ENCODE measurements at regions not wholly inside any gene's neighbourhood (a gene's known extent, or its start where the extent isn't known, plus 50 kb on each side); places are given as distances from the start of the nearest gene placed in this dataset.
"Not testable (repeated sequence)": the region's sequence is repeated elsewhere in the genome, so short reads cannot be mapped to it uniquely, and the experiment has no call there.

GRCh38 chr11:67940440-67940839, 63.5 kb downstream of the UNC93B1 start:
- DNase-seq (ENCODE audit: low read depth, low spot score); H3K4me3 ChIP-seq (ENCODE audit: low read depth, low read length); POLR2A ChIA-PET: not testable (repeated sequence)
- CTCF ChIA-PET: interaction anchor here (0.7 kb wide), 1 partner anchor 15 kb away, joined by 3 read pairs; no protein-coding TSS in a partner anchor

GRCh38 chr11:67938964-67939363, 64.9 kb downstream of the UNC93B1 start:
- DNase-seq (ENCODE audit: low read depth, low spot score); POLR2A ChIA-PET; H3K4me3 ChIP-seq (ENCODE audit: low read depth, low read length): not testable (repeated sequence)
- CTCF ChIA-PET: interaction anchor here (1.3 kb wide), 1 partner anchor 17 kb away, joined by 3 read pairs; no protein-coding TSS in a partner anchor

DNA sequence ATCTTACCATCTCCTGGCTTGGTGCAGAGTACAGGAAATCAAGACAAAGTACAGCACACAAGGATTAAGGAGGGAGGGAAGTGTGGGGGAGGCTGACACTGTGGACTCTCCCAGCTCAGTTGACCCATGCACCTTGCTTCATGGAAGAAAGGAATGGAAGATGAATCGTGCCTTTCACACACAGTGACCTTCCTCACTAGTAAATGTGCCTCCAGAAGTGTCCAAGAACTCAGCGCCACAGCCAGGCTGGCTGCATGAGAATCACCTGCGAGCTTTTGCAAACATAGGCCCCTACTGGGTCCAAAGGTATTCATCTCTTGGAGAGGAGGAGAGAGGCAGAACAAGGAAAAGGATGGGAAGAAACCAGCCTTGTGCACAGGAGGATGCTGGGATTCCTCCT, 65.5 kb downstream of the UNC93B1 start:
- H3K4me3 ChIP-seq (ENCODE audit: low read depth, low read length); POLR2A ChIA-PET; DNase-seq (ENCODE audit: low read depth, low spot score): not testable (repeated sequence)
- CTCF ChIA-PET: interaction anchor here (1.3 kb wide), 1 partner anchor 17 kb away, joined by 3 read pairs; no protein-coding TSS in a partner anchor

DNA sequence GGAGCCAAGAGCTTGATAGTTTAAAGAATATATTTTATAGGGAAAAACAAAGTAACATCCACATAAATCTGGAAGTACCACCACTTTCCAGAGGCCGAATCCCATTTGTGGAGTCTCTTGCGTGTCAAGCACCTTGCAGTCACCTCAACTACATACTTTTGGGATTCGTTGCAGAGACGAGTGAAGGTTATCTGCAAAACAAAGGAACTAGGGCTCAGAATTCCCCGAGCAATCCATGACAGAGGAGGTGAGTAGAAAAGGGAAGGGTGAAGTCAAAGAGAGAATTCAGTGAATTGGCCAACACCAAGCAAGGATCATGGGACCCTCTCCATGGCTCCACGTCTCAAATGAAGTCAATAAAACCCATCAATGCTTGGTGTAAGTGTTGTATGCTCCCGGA, 80.3 kb downstream of the UNC93B1 start:
- DNase-seq (ENCODE audit: low read depth, low spot score); POLR2A ChIA-PET; CTCF ChIA-PET; H3K4me3 ChIP-seq (ENCODE audit: low read depth, low read length): not testable (repeated sequence)

- H3K4me3 ChIP-seq (ENCODE audit: low read depth, low read length); DNase-seq (ENCODE audit: low read depth, low spot score); POLR2A ChIA-PET; CTCF ChIA-PET: not testable (repeated sequence)
Observed at GRCh38 chr11:67920546-67920945, 83.4 kb downstream of the UNC93B1 start.

- DNase-seq (ENCODE audit: low read depth, low spot score); CTCF ChIA-PET; H3K4me3 ChIP-seq (ENCODE audit: low read depth, low read length); POLR2A ChIA-PET: not testable (repeated sequence)
Observed at GRCh38 chr11:67912184-67912583, 91.7 kb downstream of the UNC93B1 start.

DNA sequence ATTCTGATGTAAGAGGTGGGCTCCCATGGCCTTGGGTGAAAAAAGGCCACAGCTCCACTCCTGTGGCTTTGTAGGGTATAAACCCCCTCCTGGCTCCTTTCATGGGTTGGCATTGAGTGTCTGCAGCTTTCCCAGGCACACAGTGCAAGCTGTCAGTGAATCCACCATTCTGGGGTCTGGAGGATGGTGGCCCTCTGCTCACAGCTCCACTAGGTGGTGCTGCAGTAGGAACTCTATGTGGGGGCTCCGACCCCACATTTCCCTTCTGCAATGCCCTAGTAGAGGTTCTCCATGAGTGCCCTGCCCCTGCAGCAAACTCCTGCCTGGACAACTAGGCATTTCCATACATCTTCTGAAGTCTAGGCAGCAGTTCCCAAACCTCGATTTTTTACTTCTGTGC, 92.7 kb downstream of the UNC93B1 start:
- H3K4me3 ChIP-seq (ENCODE audit: low read depth, low read length); DNase-seq (ENCODE audit: low read depth, low spot score); CTCF ChIA-PET; POLR2A ChIA-PET: not testable (repeated sequence)

DNA sequence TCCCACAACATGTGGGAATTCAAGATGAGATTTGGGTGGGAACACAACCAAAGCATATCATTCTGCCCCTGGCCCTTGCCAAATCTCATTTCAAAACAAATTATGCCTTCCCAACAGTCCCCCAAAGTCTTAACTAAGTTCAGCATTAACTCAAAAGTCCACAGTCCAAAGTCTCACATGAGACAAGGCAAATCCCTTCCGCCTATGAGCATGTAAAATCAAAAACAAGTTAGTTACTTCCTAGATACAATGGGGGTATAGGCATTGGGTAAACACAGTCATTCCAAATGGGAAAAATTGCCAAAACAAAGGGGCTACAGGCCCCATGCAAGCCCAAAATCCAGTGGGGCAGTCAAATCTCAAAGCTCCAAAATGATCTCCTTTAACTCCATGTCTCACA, 93.1 kb downstream of the UNC93B1 start:
- POLR2A ChIA-PET; H3K4me3 ChIP-seq (ENCODE audit: low read depth, low read length); DNase-seq (ENCODE audit: low read depth, low spot score); CTCF ChIA-PET: not testable (repeated sequence)

- H3K4me3 ChIP-seq (ENCODE audit: low read depth, low read length); CTCF ChIA-PET; POLR2A ChIA-PET; DNase-seq (ENCODE audit: low read depth, low spot score): not testable (repeated sequence)
Observed at GRCh38 chr11:67906969-67907368, 96.9 kb downstream of the UNC93B1 start.

DNA sequence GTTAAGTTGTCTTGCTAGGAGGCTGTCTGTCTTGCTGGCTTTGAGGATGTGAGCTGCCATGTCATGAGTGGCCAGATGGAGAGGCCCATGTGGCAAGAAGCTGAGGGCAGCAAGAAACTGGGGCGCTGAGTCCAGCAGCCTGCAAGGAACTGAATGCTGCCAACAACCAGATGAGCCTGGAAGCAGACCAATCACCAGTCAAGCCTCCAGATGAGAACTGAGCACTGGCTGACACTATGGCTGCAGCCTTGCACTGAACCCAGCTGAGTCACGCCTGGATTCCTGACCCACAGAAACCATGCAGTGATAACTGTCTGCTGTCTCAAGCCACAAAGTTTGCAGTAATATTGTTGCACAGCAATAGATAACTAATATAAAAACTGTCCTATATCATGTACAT, 104.4 kb downstream of the UNC93B1 start:
- POLR2A ChIA-PET; CTCF ChIA-PET; DNase-seq (ENCODE audit: low read depth, low spot score); H3K4me3 ChIP-seq (ENCODE audit: low read depth, low read length): not testable (repeated sequence)

DNA sequence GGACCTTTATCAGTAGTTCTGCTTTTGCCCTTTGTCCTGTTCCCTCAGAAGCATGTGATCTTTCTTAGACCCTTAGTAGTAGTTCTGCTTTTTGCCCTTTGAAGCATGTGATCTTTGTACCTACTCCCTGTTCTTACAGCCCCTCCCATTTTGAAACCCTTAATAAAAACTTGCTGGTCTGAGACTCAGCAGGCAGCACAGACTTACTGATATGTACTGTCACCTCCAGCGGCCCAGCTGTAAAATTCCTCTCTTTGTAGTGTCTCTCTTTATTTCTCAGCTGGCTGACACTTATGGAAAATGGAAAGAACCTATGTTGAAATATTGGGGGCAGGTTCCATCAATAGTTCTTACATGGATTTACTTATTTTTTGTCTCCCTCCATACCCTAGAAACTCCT, 110.4 kb downstream of the UNC93B1 start:
- H3K4me3 ChIP-seq (ENCODE audit: low read depth, low read length); DNase-seq (ENCODE audit: low read depth, low spot score); POLR2A ChIA-PET; CTCF ChIA-PET: not testable (repeated sequence)

GRCh38 chr11:67889646-67890045, 114.3 kb downstream of the UNC93B1 start:
- POLR2A ChIA-PET; DNase-seq (ENCODE audit: low read depth, low spot score); CTCF ChIA-PET; H3K4me3 ChIP-seq (ENCODE audit: low read depth, low read length): not testable (repeated sequence)

DNA sequence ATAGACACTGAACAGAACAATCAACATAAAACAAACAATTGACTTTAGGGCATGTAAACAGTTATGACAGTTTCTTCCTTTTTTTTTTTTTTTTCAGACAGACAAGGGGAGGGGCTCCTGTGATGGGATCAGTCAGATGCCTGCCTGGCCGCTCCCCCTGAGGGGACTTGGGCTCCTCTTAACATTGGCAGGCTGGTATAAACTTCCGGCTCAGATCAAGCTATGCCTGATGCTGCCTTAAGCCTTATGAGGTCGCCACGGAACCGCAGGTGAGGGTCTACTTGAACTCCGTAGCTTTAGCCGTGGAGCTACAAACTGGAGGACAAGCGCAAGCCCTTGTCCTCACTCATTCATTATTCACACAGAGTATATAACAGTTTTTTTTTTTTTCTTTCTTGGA, 115.8 kb downstream of the UNC93B1 start:
- DNase-seq (ENCODE audit: low read depth, low spot score); H3K4me3 ChIP-seq (ENCODE audit: low read depth, low read length); POLR2A ChIA-PET; CTCF ChIA-PET: not testable (repeated sequence)

GRCh38 chr11:67886672-67887071, 117.2 kb downstream of the UNC93B1 start:
- POLR2A ChIA-PET: not testable (repeated sequence)

GRCh38 chr11:67886207-67886606, 117.7 kb downstream of the UNC93B1 start:
- CTCF ChIA-PET; H3K4me3 ChIP-seq (ENCODE audit: low read depth, low read length); DNase-seq (ENCODE audit: low read depth, low spot score); POLR2A ChIA-PET: not testable (repeated sequence)

More at GRCh38 chr11:67886672-67887071, 117.2 kb downstream of the UNC93B1 start:
- DNase-seq (ENCODE audit: low read depth, low spot score); H3K4me3 ChIP-seq (ENCODE audit: low read depth, low read length); CTCF ChIA-PET: not testable (repeated sequence)

DNA sequence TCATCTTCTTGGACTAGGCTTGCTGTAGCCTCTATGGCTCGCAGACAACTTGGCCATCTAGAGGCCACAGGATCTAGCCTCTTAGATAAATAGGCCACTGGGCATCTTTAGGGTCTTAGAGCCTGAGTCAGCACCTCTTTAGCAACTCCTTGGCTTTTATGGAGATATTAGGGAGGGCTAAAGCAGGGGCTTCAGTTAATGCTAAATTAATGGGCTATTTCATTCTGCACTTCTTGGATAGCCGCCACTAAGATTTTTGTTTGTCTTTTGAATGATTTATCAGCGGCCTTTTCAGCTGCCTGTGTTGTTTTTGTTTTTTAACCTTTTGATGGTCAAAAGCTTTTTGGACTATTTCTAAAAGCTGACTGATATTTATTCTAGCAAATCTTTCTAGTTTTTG, 118.3 kb downstream of the UNC93B1 start:
- POLR2A ChIA-PET: not testable (repeated sequence)

DNA sequence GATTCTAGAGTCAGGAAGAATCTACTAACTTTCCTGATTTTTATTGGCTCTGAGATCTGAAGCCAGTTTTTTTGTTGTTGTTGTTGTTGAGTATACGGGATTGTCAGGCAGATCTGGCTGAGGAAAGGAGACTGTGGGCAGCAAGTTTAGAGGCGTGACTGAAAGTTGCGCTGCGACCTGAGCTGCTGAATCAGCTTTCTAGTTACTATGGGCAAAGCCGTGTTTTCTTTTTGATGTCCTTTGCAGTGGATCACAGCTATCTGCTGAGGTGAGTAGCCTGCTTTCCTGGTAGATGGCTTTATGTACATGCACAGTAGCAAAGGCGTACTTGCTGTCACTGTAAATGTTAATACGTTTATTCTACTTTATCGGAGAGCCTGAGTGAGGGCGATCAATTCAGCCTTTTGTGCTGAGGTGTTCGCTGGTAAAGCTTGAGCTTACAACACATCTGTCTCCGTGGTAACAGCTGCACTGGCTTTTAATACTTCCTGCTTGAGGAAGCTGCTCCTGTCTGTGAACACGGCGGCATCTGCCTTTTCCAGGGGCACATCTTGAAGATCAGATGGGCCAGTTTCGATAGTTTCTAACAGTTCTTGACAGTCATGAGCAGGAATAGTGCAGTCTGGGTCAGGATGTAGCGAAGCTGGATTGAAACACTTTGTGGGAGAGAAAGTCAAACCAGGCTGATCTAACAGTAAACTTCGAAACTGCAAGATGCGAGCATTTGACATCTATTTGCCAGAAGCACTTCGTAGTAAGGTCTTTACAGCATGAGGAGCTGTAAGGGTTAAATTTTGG, 118.9 kb downstream of the UNC93B1 start:
- DNase-seq (ENCODE audit: low read depth, low spot score); POLR2A ChIA-PET; CTCF ChIA-PET; H3K4me3 ChIP-seq (ENCODE audit: low read depth, low read length): not testable (repeated sequence)

More for the DNA sequence above, 118.3 kb downstream of the UNC93B1 start:
- CTCF ChIA-PET; H3K4me3 ChIP-seq (ENCODE audit: low read depth, low read length); DNase-seq (ENCODE audit: low read depth, low spot score): not testable (repeated sequence)
